Activated CD4-positive, alpha-beta T cell treated with anti-CD3 and anti-CD28 coated beads, Interleukin-2, amount 50 U/mL, for 48 hours (primary cell): ENCODE measurements at regions not wholly inside any gene's neighbourhood (a gene's known extent, or its start where the extent isn't known, plus 50 kb on each side); places are given as distances from the start of the nearest gene placed in this dataset.
"Not testable (repeated sequence)": the region's sequence is repeated elsewhere in the genome, so short reads cannot be mapped to it uniquely, and the experiment has no call there.

Experiments
- DNase-seq, 2 experiments: peaks; one replicate each; pipeline ENCODE4 v3.0.0-alpha.2; 2020

DNA sequence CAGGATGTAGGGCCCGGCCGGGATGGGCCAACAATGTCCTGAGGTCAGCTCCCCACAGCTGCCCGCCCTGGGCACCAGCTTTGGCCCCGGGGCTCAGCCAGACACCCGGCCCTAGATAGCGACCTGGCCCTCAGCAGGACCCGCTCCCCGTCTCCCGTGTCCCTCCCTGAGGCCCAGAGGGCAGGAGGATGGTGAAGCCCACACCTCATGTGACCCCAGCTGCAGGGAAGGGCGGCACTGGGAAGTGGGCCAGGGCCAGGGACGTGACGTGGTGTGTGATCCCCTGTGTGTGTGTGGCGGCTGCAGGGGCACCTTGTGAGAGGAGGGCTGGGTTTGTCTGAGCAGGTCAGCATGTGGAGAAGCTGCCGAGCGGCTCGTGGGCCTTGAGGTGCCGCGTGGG lies 213.9 kb downstream of the TMEM121 start:
- DNase-seq, result not testable (repeated sequence)

DNA sequence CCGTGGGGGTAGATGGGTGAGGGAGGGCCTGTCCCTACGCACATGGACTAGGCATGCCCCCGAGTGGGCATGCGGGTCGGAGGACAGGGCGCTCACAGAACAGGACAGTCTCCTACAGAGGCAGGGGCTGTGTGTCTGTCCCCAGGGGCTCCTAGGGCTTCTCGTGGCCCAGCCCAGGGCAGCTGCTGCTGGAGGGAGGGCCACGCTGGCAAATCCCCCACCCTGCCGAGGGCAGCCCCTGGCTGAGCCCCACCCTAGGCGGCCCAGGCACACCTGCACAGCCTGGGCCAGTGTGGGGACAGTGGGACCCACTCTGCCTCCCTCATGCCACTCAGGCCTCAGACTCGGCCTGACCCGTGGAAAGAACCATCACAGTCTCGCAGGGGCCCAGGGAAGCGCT lies 214.6 kb downstream of the TMEM121 start:
- DNase-seq, result not testable (repeated sequence)

DNA sequence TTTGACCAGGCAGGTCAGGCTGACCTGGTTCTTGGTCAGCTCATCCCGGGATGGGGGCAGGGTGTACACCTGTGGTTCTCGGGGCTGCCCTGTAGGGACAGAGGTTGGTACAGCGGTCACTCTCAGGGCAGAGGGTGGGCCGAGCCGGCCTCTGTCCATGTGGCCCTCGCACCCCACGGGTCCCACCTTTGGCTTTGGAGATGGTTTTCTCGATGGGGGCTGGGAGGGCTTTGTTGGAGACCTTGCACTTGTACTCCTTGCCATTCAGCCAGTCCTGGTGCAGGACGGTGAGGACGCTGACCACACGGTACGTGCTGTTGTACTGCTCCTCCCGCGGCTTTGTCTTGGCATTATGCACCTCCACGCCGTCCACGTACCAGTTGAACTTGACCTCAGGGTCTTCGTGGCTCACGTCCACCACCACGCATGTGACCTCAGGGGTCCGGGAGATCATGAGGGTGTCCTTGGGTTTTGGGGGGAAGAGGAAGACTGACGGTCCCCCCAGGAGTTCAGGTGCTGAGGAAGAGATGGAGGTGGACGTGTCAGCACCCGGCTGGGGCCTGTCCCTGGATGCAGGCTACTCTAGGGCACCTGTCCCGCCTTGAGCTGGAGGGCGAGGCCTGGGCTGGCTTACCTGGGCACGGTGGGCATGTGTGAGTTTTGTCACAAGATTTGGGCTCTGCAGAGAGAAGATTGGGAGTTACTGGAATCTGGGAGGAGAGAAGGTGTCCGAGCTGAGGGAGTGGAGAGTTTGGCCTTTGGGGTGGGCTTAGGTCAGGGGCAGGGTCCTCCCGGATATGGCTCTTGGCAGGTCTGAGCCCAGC lies 215.5 kb downstream of the TMEM121 start:
- DNase-seq, result not testable (repeated sequence)

DNA sequence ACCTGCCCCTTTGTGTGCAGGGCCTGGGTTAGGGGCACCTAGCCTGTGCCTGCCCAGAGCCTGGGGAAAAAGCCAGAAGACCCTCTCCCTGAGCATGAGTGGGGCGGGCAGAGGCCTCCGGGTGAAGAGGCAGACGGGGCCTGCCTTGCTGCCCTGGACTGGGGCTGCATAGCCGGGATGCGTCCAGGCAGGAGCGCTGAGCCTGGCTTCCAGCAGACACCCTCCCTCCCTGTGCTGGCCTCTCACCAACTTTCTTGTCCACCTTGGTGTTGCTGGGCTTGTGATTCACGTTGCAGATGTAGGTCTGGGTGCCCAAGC lies 216.1 kb downstream of the TMEM121 start:
- no peak for DNase-seq

DNA sequence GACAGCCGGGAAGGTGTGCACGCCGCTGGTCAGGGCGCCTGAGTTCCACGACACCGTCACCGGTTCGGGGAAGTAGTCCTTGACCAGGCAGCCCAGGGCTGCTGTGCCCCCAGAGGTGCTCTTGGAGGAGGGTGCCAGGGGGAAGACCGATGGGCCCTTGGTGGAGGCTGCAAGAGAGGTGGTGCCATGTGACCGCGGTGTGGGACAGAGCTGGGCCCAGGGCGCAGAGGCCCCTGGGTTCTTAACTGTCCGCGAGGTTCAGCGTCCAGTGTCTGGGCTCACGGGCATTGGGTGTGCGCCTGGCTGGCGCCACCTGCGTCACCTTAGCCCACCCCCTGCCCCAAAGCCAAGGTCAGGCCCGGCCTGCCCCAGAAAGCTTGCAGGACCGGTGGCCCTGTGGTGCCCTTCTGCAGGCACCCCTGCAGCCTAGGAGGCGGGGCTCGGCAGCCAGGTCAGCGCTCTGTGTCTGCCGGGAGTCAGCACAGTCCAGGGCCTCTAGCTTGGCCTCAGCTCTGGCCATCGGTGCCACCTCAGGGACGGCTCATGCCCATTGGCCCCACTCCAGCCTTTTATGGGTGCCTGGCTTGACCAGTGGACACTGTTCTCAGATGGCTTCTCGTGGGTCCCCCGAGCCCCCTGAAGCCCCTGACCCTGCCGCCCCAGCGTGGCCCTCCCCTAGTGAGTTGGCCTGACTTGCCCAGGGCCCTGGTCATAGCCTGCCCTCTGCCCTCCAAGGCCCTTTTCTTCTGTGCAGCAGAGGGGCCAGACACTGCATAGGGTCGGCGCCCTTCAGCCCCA lies 216.7 kb downstream of the TMEM121 start:
- DNase-seq, result not testable (repeated sequence)

DNA sequence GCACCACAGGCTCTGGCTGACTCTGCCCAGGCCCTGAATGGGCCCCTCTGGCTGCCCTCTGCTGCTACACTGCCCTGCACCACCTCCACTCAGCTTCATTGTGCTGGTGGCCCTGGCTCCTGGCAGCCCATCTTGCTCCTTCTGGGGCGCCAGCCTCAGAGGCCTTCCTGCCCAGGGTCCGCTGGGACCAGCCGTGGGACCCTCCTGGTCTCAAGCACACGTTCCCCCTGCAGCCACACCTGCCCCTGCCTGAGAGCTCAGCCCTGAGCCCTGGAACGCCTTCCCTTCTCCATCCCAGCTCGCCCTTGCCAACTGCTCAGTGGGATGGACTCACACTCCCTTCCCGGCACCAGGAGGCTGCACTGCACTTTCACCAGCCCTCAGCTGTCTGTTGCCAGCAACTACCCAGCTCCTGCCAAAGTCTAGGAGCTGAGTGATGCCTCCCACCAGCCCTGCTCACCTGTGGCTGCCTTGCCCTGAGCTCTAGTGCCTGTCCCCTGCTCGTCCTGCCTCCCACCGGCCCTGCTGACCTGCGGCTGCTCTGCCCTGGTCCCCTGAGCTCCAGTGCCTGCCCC lies 217.9 kb downstream of the TMEM121 start:
- DNase-seq, result not testable (repeated sequence)

DNA sequence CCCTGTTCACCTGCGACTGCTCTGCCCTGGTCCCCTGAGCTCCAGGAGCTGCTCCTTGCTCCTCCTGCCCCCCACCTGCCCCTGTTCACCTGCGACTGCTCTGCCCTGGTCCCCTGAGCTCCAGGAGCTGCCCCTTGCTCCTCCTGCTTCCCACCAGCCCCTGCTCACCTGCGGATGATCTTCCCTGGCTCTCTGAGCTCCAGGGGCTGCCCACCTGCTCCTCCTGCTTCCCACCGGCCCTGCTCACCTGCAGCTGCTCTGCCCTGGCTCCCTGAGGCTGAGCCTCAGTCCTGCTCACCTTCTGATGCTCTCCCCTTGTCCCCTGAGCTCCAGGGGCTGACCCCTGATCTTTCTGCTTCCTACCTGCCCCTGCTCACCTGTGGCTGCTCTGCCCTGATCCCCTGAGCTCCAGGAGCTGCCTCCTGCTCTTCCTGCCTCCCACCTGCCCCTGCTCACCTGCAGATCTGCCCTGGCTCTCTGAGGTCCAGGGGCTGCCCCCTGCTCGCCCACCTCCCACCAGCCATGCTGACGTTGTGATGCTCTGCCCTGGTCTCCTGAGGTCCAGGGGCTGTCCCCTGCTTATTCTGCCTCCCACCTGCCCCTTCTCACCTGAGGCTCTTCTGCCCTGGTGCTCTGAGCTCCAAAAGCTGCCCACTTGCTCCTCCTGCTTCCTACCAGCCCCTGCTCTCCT lies 219.2 kb downstream of the TMEM121 start:
- no peak for DNase-seq

DNA sequence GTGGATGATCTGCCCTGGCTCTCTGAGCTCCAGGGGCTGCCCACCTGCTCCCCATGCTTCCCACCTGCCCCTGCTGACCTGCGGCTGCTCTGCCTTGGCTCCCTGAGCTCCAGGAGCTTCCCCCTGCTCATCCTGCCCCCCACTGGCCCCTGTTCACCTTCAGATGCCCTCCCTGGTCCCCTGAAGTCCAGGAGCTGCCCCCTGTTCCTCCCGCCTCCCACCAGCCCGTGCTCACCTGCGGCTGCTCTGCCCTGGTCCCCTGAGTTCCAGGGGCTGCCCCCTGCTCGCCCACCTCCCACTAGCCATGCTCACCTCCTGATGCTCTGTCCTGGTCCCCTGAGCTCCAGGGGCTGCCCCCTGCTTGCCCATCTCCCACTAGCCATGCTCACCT lies 219.7 kb downstream of the TMEM121 start:
- DNase-seq, result no peak

DNA sequence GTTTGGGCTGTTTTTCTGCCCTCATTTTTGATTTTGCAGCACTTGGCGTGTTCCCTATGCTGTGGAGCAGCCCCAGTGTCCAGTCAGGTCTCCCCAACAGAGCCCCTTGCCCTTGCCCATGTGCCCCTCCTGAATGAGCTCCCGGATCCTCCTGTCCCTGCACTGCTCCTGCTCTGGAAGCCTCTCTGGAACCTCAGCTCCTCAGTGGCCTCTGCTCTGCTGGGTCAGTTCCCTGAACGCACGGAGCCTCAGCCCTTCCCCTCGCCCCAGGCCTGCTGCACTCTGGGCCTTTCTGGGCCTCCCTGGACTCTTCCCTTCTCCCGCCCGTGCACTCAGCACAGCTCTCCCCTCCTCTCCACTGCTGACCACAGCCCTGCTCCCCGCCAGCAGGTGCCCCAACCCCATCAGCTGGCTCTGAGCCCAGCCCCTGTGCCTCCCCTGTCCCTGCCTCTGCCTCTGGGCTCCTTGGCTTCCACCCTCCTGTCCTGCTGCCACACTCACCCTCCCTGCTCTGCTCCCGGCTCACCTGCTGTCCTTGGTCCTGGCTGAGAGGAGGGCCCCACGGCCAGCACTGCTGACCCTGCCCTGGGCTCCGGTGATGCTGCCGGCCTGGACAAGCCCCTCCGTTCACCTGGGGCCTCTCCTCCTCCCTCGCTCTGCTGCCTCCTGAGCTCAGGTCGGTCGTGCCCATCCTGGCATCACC lies 220.6 kb downstream of the TMEM121 start:
- not testable (repeated sequence) for DNase-seq

DNA sequence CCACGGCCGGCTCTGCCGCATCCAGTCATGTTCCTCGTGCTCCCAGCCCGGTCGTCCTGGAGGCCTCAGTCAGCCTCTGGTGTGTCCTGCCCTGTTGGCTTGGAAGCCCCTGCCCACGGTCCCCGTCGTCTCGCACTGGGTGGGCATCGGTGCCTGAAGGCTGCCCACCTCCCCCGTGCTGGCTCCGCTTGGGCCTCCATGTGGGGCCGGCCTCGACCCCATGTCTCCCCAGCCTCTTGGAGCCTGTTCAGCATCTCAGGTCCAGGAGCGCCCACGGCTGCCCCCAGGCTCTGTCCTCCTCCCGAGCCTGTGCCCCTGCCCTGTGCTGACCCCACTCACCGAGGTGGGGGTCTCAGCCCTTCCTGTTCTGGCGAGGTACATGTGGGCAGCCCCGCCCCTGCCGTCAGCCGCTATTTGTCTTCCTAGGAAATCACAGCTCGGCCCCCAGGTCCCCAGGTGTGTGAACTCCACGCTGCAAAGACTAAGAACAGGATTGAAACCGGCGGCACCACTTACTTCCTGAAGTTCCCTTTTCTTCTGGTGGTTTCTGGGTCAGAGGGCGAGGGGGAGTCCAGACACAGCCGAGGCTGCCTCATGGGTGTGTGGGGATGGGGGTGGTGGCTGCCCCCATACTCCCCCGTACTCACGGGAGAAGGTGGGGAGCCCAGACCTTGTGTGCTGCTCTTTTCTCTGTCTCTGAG lies 221.3 kb downstream of the TMEM121 start:
- DNase-seq, result not testable (repeated sequence)

DNA sequence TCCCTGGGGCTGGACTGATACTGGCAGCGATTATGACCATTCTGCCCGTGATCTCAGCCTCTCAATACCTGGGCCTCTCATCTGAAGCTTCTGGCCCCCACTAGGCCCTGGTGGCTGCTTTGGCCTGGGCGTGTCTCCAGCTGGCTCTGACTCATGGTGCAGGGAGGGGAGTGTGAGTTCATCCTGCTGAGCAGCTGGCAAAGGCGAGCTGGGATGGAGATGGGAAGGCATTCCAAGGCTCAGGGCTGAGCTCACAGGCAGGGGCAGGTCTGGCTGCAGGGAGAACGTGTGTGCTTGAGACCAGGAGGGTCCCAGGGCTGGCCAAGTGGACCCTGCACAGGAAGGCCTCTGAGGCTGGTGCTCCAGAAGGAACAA lies 221.8 kb downstream of the TMEM121 start:
- DNase-seq, result no peak

DNA sequence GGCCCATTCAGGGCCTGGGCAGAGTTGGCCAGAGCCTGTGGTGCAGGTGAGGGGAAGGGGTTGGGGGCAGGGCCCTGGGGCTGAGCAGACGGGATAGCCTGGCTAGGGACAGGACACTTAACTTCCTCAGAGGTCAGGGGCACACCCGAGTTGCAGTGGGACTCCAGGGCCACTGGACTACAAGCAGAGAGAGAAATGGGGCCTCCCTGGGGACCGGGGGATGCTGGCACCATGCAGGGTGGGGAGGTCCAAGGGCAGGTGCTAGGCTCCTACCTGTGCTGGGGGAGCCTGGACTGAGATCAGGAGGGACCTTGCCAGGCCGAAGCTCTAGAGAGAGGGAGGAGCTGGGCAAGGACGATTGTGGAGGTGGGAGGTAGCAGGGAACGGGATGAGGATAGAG lies 222.3 kb downstream of the TMEM121 start:
- DNase-seq, result not testable (repeated sequence)

DNA sequence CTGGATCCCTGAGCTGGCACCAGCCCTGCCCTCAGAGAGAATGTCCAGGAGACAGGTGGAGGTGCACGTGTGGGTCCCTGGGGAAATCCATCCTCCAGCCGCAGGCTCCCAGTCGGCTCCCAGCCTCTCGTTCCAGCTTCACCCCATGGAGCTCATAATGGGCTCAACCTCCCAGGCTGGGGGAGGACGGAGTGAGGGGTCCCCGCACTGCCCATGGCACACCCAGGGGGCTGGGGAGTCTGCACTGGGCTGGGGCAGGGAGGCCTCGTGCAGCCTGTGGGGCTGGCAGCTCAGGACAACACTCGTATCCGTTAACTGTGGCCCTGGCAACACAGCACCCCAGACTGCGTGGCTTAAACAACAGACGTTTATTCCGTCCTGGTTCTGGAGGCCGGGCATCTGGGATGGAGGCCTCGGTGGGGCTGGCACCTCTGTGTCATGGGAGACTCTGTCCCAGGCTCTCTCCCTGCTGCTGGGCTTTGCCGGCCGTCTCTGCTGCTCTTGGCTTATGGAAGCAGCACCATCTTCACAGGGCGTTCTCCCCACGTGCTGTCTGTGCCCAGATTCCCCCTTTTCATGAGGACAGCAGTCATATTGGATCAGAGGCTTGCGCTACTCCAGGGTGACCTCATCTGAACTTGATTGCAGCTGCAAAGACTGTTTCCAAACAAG lies 223.6 kb downstream of the TMEM121 start:
- not testable (repeated sequence) for DNase-seq

DNA sequence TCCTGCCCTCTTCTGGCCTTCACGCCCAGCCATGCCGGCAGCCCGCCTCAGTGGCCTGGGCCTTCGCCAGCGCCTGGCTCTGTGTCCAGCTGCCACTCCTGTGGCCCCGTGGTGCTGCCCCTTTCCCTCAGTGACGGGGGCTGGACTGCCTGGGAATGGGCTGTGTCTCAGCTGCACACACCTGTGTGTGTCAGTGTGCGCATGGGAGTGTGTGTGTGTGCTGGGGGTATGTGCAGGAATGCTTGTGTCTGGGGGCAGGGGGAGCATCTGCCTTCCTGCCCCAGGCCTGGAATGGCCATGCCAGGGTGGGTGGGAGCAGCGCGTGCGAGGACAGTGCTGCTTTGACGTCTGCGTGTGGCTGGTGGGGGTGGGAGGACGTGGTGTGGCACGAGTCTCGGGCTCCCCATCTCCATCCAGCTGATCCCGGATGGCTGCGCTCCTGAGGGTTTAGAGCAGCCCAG lies 224.9 kb downstream of the TMEM121 start:
- DNase-seq, result not testable (repeated sequence)

DNA sequence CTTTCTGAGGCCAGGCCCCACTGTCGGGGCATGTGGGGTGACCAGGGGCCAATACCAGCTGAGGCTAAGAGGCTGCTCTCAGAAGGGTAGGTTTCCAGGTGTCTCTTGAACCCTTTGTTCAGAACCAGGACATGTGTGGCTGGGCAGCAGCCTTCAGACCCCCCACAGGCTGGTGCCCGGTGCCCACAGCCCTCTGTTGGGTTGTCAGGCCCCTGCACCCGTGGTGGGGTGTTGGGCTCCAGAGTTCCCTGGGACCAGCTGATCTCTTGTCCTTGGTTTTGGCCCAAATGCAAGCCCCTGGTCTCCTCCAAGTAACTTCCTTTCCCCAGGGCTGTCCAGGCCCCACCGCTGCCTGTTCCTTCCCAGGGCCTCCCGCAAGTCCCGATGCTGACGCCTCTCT lies 226.0 kb downstream of the TMEM121 start:
- DNase-seq, result not testable (repeated sequence)

DNA sequence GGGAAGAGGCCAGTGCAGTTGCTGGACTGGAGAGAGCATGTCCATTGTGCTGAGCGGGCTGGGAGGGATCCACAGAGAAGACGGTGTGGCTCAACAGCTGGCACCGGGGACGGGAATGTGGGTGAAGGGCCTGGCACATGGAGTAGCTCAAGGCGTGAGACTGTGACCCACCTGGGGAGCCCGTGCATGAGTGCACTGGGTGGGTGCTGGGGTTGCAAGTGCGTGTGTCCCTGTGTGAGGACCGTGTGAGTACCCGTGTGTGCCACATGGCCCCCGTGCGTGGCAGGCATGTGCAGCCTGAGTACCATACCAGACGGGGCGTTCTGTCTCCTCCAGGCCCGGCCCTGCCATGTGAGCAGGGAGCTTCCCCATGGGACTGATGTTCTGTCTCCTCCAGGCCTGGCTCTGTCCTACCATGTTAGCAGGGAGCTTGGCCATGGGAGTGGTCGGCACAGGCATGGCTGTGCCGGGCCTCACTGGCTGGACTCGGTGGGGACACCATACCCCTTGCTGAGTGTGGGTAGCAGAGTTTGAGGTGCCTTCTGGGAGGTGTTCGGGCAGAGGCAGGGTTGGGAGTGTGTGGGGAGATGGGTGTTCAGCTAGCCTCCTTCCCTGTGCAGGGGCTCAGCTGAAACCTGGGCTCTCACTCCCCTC lies 234.4 kb downstream of the TMEM121 start:
- no peak for DNase-seq

DNA sequence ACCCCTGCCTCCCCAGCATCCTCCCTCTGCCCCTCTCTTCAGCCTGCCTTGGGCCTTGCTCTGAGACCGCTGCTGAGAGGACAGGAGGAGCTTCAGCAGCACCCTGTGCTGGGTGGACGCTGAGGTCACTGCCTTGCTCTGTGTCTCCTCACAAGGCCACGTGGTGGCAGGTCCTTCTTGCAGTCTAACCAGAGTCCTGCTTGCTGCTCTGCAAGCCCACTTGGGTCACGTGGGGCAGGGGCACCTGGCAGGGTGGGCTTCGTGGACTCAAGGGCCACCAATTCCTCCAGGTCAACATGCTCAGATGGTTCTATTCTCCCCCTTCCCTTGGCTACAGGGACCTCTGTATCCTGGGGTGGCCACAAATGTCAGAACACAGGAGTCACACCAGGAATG lies 235.0 kb downstream of the TMEM121 start:
- DNase-seq, result not testable (repeated sequence)

DNA sequence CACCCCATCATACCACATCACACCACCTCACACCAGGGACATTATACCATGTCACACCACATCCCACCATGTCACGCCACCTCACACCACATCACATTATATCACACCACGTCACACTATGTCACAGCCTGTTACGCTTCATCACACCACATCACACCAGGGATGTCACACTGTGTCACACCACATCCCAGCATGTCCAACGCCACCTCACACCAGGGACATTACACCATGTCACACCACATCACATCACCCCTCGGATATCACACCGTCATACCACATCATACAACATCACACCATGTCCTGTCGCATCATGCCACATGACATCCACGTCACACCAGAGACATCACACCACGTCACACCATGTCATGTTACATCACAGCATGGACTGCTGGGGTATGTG lies 235.5 kb downstream of the TMEM121 start:
- DNase-seq, result no peak

DNA sequence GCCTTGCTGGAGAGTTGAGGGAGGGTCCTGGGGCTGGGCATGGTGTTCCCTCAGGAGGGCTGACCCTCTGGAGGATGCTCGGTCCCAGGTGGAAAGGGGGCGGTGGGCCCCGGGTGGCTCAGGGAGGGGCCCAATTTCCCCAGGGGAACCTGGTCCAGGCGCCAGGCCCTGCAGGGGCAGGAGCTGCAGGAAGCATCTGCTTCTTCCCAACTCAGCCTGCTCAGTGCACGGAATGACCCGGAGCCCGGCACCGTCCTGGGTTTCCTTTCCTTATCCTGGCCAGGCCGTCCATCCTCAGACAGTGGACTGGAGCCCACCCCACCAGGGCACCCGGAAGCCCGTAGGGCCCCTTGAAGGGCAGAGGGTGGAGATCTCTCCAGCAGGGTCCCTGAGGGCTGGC lies 235.9 kb downstream of the TMEM121 start:
- DNase-seq, result not testable (repeated sequence)

DNA sequence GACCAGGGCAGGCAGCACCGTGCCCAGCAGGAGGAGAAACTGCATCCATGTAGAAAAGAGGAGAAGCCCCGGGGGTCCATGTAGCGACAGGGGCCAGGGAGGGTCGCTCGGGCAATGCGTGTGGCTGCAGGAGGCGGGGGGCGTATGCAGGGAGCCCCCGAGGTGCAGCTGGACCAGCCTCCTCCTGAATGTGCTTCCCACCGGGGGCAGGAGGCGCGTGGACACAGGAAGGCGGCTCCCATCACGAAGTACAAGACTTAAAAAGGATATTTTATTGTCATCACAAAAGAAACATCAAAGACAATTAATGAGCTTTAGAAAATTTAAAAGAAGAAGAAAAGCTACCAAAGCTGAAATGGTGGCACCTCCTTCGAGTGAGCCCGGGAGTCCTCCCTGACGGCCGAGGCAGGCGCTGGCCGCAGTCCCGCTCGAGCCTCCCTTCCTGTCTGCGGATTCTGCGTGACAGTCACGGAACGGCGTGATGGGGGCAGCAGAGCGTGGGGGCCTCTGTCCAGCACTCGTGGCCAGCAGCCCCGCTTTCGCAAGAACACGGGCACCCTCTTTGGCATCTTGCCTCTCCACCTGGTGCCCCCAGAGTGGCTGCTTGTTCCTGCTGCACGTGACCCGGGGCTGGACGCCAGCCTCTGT lies 238.0 kb downstream of the TMEM121 start:
- not testable (repeated sequence) for DNase-seq
